Left colon (tissue), 2 donors: ENCODE measurements at regions not wholly inside any gene's neighbourhood (a gene's known extent, or its start where the extent isn't known, plus 50 kb on each side); places are given as distances from the start of the nearest gene placed in this dataset.

Experiments used
- ATAC-seq: fragments of 200-7000 bp; cut with Tn5 transposase; one replicate; pipeline ENCODE4 v1.9.1; 2020; ENCODE audit warnings: mild to moderate bottlenecking, moderate library complexity
- DNase-seq, 2 donors: peaks; one replicate each; pipeline ENCODE4 v3.0.0-alpha.2; 2020
- intact Hi-C, 2 donors: fragments of 100-400 bp; cut with DNase I in 1 of 2; cut with micrococcal nuclease in 1 of 2; formaldehyde crosslinking; loops; one replicate each; pipeline versions ENCODE4 v1.11.2 to v1.14.0; 2022; cut with DNase I, micrococcal nuclease
- donor health status: DM: no; HTN: no; CAD: no.
- donor health status: DM: yes; HTN: yes; CAD: no.

DNA sequence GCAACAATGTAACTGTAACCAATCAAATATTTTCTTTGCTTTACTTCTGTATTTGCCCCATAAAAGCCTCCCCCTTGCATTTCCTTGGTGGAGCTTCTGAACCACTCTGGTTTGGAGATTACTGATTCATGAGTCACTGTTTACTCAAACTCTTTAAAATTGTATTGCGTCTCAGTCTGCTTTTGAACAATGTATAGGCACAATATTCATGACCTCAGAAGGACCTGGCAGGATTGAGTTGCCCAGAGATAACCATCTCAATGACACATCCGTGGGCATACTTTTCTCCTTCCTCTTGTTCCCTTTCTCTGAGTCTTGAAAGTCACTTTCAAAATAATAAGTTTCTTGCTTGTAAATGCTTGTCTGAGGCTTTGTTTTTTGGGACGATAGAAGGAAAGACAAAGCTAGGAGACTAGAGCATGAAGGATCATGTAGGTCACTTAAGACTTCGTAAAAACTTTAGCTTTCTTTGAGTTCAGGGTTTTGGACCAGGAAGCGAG is 57.1 kb upstream of the POU1F1 start:
- DNase-seq (no peak), ATAC-seq (peak; percentile 99)
- intact Hi-C loops = no loop called here

DNA sequence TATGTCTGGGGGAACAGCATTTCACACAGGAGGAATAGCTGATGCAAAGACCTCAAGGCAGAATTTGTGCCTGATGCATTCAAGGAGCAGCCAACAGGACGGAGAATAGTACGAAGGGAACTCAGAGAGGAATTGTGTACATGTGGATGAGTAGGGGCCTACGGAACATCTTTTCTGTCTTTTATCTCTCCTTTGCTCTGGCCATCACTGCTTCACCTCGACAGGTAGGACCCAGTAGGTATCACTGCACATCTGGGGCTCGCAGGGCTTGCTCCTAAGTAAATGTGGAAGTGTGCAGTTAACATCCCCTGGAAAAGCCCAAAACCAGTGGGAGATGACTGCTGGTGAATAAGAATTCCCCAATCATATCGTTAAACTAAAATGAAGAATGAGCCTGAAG is 56.4 kb upstream of the POU1F1 start:
- ATAC-seq (peak; percentile 17), DNase-seq (no peak)
- intact Hi-C loops = no loop called here

DNA sequence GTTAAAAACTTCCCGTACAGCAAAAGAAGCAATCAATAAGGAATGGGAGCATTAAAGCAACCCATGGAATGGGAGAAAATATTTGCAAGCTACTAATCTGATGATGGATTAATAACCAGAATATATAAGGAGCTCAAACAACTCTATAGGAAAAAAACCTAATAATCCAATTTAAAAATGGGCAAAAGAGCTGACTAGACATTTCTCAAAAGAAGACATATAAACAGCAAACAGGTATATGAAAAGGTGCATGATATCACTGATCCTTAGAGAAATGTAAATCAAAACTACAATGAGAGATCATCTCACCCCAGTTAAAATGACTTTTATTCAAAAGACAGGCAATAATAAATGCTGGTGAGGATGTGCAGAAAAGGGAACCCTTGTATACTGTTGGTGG is 52.7 kb upstream of the POU1F1 start:
- no peak for ATAC-seq
- intact Hi-C loops = no loop called here

More for the DNA sequence above, 52.7 kb upstream of the POU1F1 start:
- DNase-seq = no peak
